GM12878 (cell line): ENCODE measurements at regions not wholly inside any gene's neighbourhood (a gene's known extent, or its start where the extent isn't known, plus 50 kb on each side); places are given as distances from the start of the nearest gene placed in this dataset.

Experiments used
- CHD2 ChIP-seq: IDR thresholded peaks from 2 replicates; pipeline ENCODE4 v1.6.1; 2011; ENCODE audit warnings: low read depth, low read length, improper control_type of control experiment, borderline replicate concordance
- EGR1 ChIP-seq, 2 experiments: IDR thresholded peaks; 1 replicate in 1 of 2; 2 replicates in 1 of 2; pipeline ENCODE4 v1.6.1; 2011 to 2012; ENCODE audit warnings: low read depth in 2 of 2, low read length in 2 of 2, borderline replicate concordance in 1 of 2, mild to moderate bottlenecking in 1 of 2, moderate library complexity in 1 of 2
- ESRRA ChIP-seq: IDR thresholded peaks from 2 replicates; pipeline ENCODE4 v1.6.1; 2012; ENCODE audit warnings: mild to moderate bottlenecking, low read length, improper control_type of control experiment
- FOS ChIP-seq: IDR thresholded peaks from 3 replicates; pipeline ENCODE4 v1.6.1; 2011; ENCODE audit warnings: borderline replicate concordance; ENCODE audit not compliant: insufficient read length; ENCODE audit errors: extremely low read depth
- JUND ChIP-seq: IDR thresholded peaks from 2 replicates; pipeline ENCODE4 v1.6.1; 2012; ENCODE audit warnings: low read depth, mild to moderate bottlenecking, low read length, improper control_type of control experiment, moderate library complexity
- NFIC ChIP-seq: IDR thresholded peaks from 2 replicates; pipeline ENCODE4 v1.6.1; 2012; ENCODE audit warnings: low read depth, mild to moderate bottlenecking, inconsistent platforms, low read length, moderate library complexity
- POLR2AphosphoS5 ChIP-seq: IDR thresholded peaks from 2 replicates; pipeline ENCODE4 v1.6.1; 2011; ENCODE audit warnings: mild to moderate bottlenecking, low read length, inconsistent platforms
- RAD21 ChIP-seq: IDR thresholded peaks from 2 replicates; pipeline ENCODE4 v1.6.1; 2011; ENCODE audit warnings: mild to moderate bottlenecking, low read depth, low read length, moderate library complexity; ENCODE audit not compliant: insufficient read depth
- REST ChIP-seq: IDR thresholded peaks from 2 replicates; pipeline ENCODE4 v1.6.1; 2012; ENCODE audit warnings: mild to moderate bottlenecking, low read depth, low read length
- ZBTB40 ChIP-seq: fragments of 450-650 bp; IDR thresholded peaks from 2 replicates; pipeline ENCODE4 v1.6.1; 2016; ENCODE audit warnings: mild to moderate bottlenecking, moderate library complexity, borderline replicate concordance

- TF ChIP-seq POLR2AphosphoS5 (no peak), EGR1 (IDR thresholded peaks at IDR 0.05; ENCODE audit: borderline replicate concordance in 1 of 2, low read depth in 2 of 2, low read length in 2 of 2) (no peak), ESRRA (no peak), CHD2 (no peak), REST (no peak), JUND (no peak), NFIC (no peak), RAD21 (no peak), FOS (no peak), ZBTB40 (no peak)
Measured at GRCh38 chr18:68574311-68574710, 140.6 kb downstream of the TMX3 start.
